B cell (primary cell): ENCODE measurements at regions not wholly inside any gene's neighbourhood (a gene's known extent, or its start where the extent isn't known, plus 50 kb on each side); places are given as distances from the start of the nearest gene placed in this dataset.

ENCODE experiments used
- ATAC-seq: fragments of 200-7000 bp; cut with Tn5 transposase; one replicate; pipeline ENCODE4 v1.10.0; 2021; ENCODE audit warnings: low read depth, mild to moderate bottlenecking, moderate number of reproducible peaks, moderate library complexity
- CTCF ChIA-PET: fragments of 350-600 bp; sonication (Branson Sonifier 250); formaldehyde crosslinking; loops from one replicate; lab custom pipeline; 2021; ENCODE audit warnings: antibody characterized with exemption, inconsistent platforms; lab: Charles Lee
- POLR2A ChIA-PET: fragments of 350-600 bp; sonication (Branson Sonifier 250); formaldehyde crosslinking; loops from one replicate; lab custom pipeline; 2021; ENCODE audit warnings: antibody characterized with exemption; lab: Charles Lee
- DNase-seq: peaks from one replicate; pipeline ENCODE4 v3.0.0; 2013
- H2AFZ ChIP-seq: 2 replicates; pipeline ENCODE4 v1.6.1; 2012; ENCODE audit warnings: mild to moderate bottlenecking, low read depth, low read length; ENCODE audit not compliant: insufficient read depth, poor library complexity, severe bottlenecking
- H3K27ac ChIP-seq, 2 donors: 1 replicate in 1 of 2; 2 replicates in 1 of 2; pipeline ENCODE4 v1.5.1; 2012 to 2013; ENCODE audit warnings: low read length in 2 of 2, mild to moderate bottlenecking in 2 of 2, moderate library complexity in 1 of 2
- H3K27me3 ChIP-seq, 4 experiments: fragments of 200-600 bp in 1 of 4; sonication (generic) in 1 of 4; replicated peaks in 1 of 4; 1 replicate in 2 of 4; 2 replicates in 2 of 4; pipeline versions ENCODE4 v1.6.1 to v1.7.0; 2013 to 2016; ENCODE audit warnings: low read length in 3 of 4, mild to moderate bottlenecking in 2 of 4, mixed read lengths in 1 of 4, moderate library complexity in 1 of 4; ENCODE audit not compliant: insufficient read depth in 4 of 4, control insufficient read depth in 3 of 4; ENCODE audit errors: control extremely low read depth in 1 of 4
- H3K36me3 ChIP-seq, 2 experiments: replicated peaks in 1 of 2; 1 replicate in 1 of 2; 2 replicates in 1 of 2; pipeline versions ENCODE4 v1.6.1 to v1.7.1; 2013; ENCODE audit warnings: low read length in 1 of 2; ENCODE audit not compliant: insufficient read depth in 2 of 2, control insufficient read depth in 1 of 2; ENCODE audit errors: control extremely low read depth in 1 of 2, extremely low read depth in 1 of 2
- H3K4me1 ChIP-seq, 2 donors: fragments of 200-600 bp in 1 of 2; sonication (generic) in 1 of 2; 1 replicate in 1 of 2; 2 replicates in 1 of 2; pipeline versions ENCODE4 v1.5.1 to v1.6.1; 2013 to 2017; ENCODE audit warnings: low read length in 2 of 2; ENCODE audit not compliant: control insufficient read depth in 2 of 2, insufficient read depth in 2 of 2
- H3K4me2 ChIP-seq: replicated peaks from 2 replicates; pipeline ENCODE3; 2012; ENCODE audit warnings: mild to moderate bottlenecking, low read depth, low read length; ENCODE audit not compliant: poor library complexity, severe bottlenecking
- H3K4me3 ChIP-seq, 5 experiments: fragments of 200-600 bp in 1 of 5; sonication (generic) in 1 of 5; 1 replicate in 3 of 5; 2 replicates in 2 of 5; pipeline versions ENCODE4 v1.5.1 to v1.7.0; 2011 to 2016; ENCODE audit warnings: low read length in 4 of 5, mild to moderate bottlenecking in 4 of 5, low read depth in 2 of 5, control low read depth in 1 of 5, moderate library complexity in 1 of 5; ENCODE audit not compliant: insufficient read depth in 1 of 5; ENCODE audit errors: control extremely low read depth in 1 of 5, extremely low read depth in 1 of 5
- H3K79me2 ChIP-seq: fragments of 200-600 bp; sonication (generic); one replicate; pipeline ENCODE4 v1.6.0; 2016; ENCODE audit warnings: low read length; ENCODE audit not compliant: control insufficient read depth, insufficient read depth
- H3K9ac ChIP-seq: fragments of 200-600 bp; sonication (generic); 2 replicates; pipeline ENCODE4 v1.6.1; 2017; ENCODE audit warnings: mild to moderate bottlenecking, low read length, moderate library complexity
- H3K9me3 ChIP-seq, 3 donors: one replicate each; pipeline versions ENCODE4 v1.6.1 to v1.7.1; 2013; ENCODE audit warnings: low read length in 2 of 3; ENCODE audit not compliant: control insufficient read depth in 2 of 3, insufficient read depth in 1 of 3; ENCODE audit errors: control extremely low read depth in 1 of 3
- H4K20me1 ChIP-seq: 2 replicates; pipeline ENCODE4 v1.6.0; 2012; ENCODE audit warnings: mild to moderate bottlenecking, low read length; ENCODE audit not compliant: insufficient read depth, control insufficient read depth, poor library complexity, severe bottlenecking
- H3K27ac Mint-ChIP-seq: one replicate; pipeline ENCODE4 v1.8.0; 2021; ENCODE audit warnings: mixed read lengths
- H3K27me3 Mint-ChIP-seq: one replicate; pipeline ENCODE4 v1.8.0; 2021; ENCODE audit warnings: mixed read lengths
- H3K4me1 Mint-ChIP-seq: one replicate; pipeline ENCODE4 v1.8.0; 2021; ENCODE audit warnings: mixed read lengths
- H3K4me3 Mint-ChIP-seq: one replicate; pipeline ENCODE4 v1.8.0; 2021; ENCODE audit warnings: mixed read lengths
- H3K9me3 Mint-ChIP-seq: one replicate; pipeline ENCODE4 v1.8.0; 2022; ENCODE audit warnings: mixed read lengths; ENCODE audit not compliant: insufficient read depth
- EZH2 ChIP-seq: IDR thresholded peaks from 2 replicates; pipeline ENCODE4 v1.6.1; 2012; ENCODE audit warnings: borderline replicate concordance, low read depth, mild to moderate bottlenecking, moderate library complexity, low read length; ENCODE audit not compliant: insufficient read depth, poor library complexity, severe bottlenecking
- WGBS: methylation state at CpG from one replicate; pipeline ENCODE4 v1.1.5; 2013; ENCODE audit warnings: missing lambda C conversion rate; ENCODE audit not compliant: insufficient coverage; 5-methylcytosine and 5-hydroxymethylcytosine counted together
- intact Hi-C: fragments of 100-400 bp; cut with micrococcal nuclease; formaldehyde crosslinking; loops from one replicate; pipeline ENCODE4 v1.10.0; 2022
- TF ChIP-seq, protein P1 (sequence below): fragments of 200-600 bp; IDR thresholded peaks from one replicate; pipeline ENCODE4 v1.8.0; 2022; ENCODE audit warnings: antibody characterized with exemption, mild to moderate bottlenecking

DNA sequence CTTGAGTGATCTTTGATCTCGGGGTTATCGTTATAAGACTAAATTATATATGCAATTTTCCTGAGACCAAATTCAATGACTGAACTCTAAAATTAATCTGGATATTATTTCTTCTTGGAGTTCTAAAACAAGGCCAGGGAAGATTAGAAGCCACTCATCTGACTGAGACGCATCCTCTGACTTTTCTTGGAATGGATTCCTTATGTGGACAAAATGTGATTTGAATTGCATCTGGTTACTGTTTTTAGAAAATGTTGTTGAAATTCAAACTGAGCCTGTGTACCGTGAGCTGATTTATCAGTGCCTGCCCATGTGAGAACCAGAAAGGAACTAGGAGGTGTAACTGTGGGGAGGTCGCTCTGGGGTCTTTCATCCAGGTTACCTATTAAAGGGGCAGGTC is 330.8 kb downstream of the OSR1 start:
- TF ChIP-seq, protein P1, sequence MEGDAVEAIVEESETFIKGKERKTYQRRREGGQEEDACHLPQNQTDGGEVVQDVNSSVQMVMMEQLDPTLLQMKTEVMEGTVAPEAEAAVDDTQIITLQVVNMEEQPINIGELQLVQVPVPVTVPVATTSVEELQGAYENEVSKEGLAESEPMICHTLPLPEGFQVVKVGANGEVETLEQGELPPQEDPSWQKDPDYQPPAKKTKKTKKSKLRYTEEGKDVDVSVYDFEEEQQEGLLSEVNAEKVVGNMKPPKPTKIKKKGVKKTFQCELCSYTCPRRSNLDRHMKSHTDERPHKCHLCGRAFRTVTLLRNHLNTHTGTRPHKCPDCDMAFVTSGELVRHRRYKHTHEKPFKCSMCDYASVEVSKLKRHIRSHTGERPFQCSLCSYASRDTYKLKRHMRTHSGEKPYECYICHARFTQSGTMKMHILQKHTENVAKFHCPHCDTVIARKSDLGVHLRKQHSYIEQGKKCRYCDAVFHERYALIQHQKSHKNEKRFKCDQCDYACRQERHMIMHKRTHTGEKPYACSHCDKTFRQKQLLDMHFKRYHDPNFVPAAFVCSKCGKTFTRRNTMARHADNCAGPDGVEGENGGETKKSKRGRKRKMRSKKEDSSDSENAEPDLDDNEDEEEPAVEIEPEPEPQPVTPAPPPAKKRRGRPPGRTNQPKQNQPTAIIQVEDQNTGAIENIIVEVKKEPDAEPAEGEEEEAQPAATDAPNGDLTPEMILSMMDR = no peak
- no peak for TF ChIP-seq EZH2
- Histone ChIP-seq H3K27ac (no peak overlapping the region), H2AFZ (no peak overlapping the region), H3K4me1 (peaks cover 0 to 5% of the 10 kb centered on the region in 2 donors), H3K27me3 (no peaks in the 10 kb centered on the region), H3K36me3 (no peaks in the 10 kb centered on the region), H3K9ac (no peak overlapping the region), H3K79me2 (no peaks in the 10 kb centered on the region), H3K9me3 (no peaks in the 10 kb centered on the region), H3K4me2 (no peak overlapping the region), H3K4me3 (no peak overlapping the region), H4K20me1 (no peaks in the 10 kb centered on the region)
- Mint-ChIP-seq H3K4me1 (peaks cover 5% of the 10 kb centered on the region), H3K27me3 (no peaks in the 10 kb centered on the region), H3K27ac (no peak overlapping the region), H3K9me3 (no peaks in the 10 kb centered on the region), H3K4me3 (no peak overlapping the region)
- ChIA-PET CTCF (no interaction called here), POLR2A (no interaction called here)
- ATAC-seq (no peak), DNase-seq (no peak)
- intact Hi-C loops = no loop called here
- 95% methylated on average over 2 of the region's 5 CpGs for WGBS

- peaks cover 0 to 5% of the 10 kb centered on the region in 2 donors for H3K4me1 ChIP-seq
- H3K27ac Mint-ChIP-seq = no peak overlapping the region
- ChIA-PET CTCF (no interaction called here), POLR2A (no interaction called here)
- no peaks in the 10 kb centered on the region for H3K27me3 ChIP-seq
- peaks cover 5% of the 10 kb centered on the region for H3K4me1 Mint-ChIP-seq
- TF ChIP-seq, protein P1 = no peak
- H3K36me3 ChIP-seq = no peaks in the 10 kb centered on the region
- H3K9me3 Mint-ChIP-seq = no peaks in the 10 kb centered on the region
- H3K9me3 ChIP-seq = no peaks in the 10 kb centered on the region
- H2AFZ ChIP-seq = no peak overlapping the region
- no peak overlapping the region for H3K4me2 ChIP-seq
- DNase-seq (no peak), ATAC-seq (no peak)
- no CpG with 5 or more reads among the region's 2 CpGs for WGBS
- no peaks in the 10 kb centered on the region for H3K27me3 Mint-ChIP-seq
- intact Hi-C loops = no loop called here
- no peaks in the 10 kb centered on the region for H3K79me2 ChIP-seq
- H3K9ac ChIP-seq = no peak overlapping the region
- no peak overlapping the region for H3K27ac ChIP-seq
- H3K4me3 ChIP-seq = no peak overlapping the region
- no peak overlapping the region for H3K4me3 Mint-ChIP-seq
- no peaks in the 10 kb centered on the region for H4K20me1 ChIP-seq
Measured at GRCh38 chr2:19026261-19026660, 332.2 kb downstream of the OSR1 start.
